Natural killer cell (primary cell): ENCODE measurements at regions not wholly inside any gene's neighbourhood (a gene's known extent, or its start where the extent isn't known, plus 50 kb on each side); places are given as distances from the start of the nearest gene placed in this dataset.
"Not testable (repeated sequence)": the region's sequence is repeated elsewhere in the genome, so short reads cannot be mapped to it uniquely, and the experiment has no call there.

Source experiments
- ATAC-seq, 3 donors: fragments of 150-1000 bp in 2 of 3; fragments of 200-7000 bp in 1 of 3; cut with Tn5 transposase; 1 replicate in 1 of 3; 2 replicates in 2 of 3; pipeline ENCODE4 v1.10.0; 2021; ENCODE audit warnings: mild to moderate bottlenecking in 2 of 3, moderate library complexity in 2 of 3
- DNase-seq, 2 donors: peaks; one replicate each; pipeline versions ENCODE4 v3.0.0 to v3.0.0-alpha.2; 2013 to 2021; ENCODE audit warnings: mixed read lengths in 1 of 2
- H3K27ac ChIP-seq: one replicate; pipeline ENCODE4 v1.5.1; 2013; ENCODE audit warnings: mild to moderate bottlenecking, low read length
- H3K27me3 ChIP-seq: one replicate; pipeline ENCODE4 v1.6.1; 2013; ENCODE audit warnings: low read length; ENCODE audit not compliant: control insufficient read depth, insufficient read depth
- H3K36me3 ChIP-seq: one replicate; pipeline ENCODE4 v1.6.1; 2013; ENCODE audit warnings: low read length; ENCODE audit not compliant: control insufficient read depth, insufficient read depth
- H3K4me1 ChIP-seq: one replicate; pipeline ENCODE4 v1.6.1; 2013; ENCODE audit warnings: low read length; ENCODE audit not compliant: control insufficient read depth, insufficient read depth
- H3K4me3 ChIP-seq: one replicate; pipeline ENCODE4 v1.5.1; 2013; ENCODE audit warnings: low read length
- H3K9me3 ChIP-seq: one replicate; pipeline ENCODE4 v1.6.1; 2013; ENCODE audit warnings: low read length; ENCODE audit not compliant: control insufficient read depth, insufficient read depth
- H3K27ac Mint-ChIP-seq, 2 donors: one replicate each; pipeline ENCODE4 v1.8.0; 2022; ENCODE audit warnings: mild to moderate bottlenecking in 2 of 2, mixed read lengths in 2 of 2, moderate library complexity in 1 of 2
- H3K27me3 Mint-ChIP-seq, 2 donors: one replicate each; pipeline ENCODE4 v1.8.0; 2022; ENCODE audit warnings: low read depth in 2 of 2, mixed read lengths in 2 of 2
- H3K36me3 Mint-ChIP-seq: one replicate; pipeline ENCODE4 v1.8.0; 2022; ENCODE audit warnings: mixed read lengths
- H3K4me1 Mint-ChIP-seq, 2 donors: one replicate each; pipeline ENCODE4 v1.8.0; 2022; ENCODE audit warnings: mixed read lengths in 2 of 2
- H3K4me3 Mint-ChIP-seq: one replicate; pipeline ENCODE4 v1.8.0; 2022; ENCODE audit warnings: mild to moderate bottlenecking, moderate library complexity, mixed read lengths
- H3K9me3 Mint-ChIP-seq, 2 donors: one replicate each; pipeline ENCODE4 v1.8.0; 2022; ENCODE audit warnings: mixed read lengths in 2 of 2
- CTCF ChIP-seq: fragments of 200-600 bp; IDR thresholded peaks from one replicate; pipeline ENCODE4 v1.8.0; 2022; ENCODE audit warnings: antibody characterized with exemption
- WGBS: methylation state at CpG from one replicate; pipeline ENCODE4 v1.1.7; 2013; ENCODE audit warnings: missing lambda C conversion rate; ENCODE audit not compliant: insufficient coverage; 5-methylcytosine and 5-hydroxymethylcytosine counted together
- intact Hi-C: fragments of 100-400 bp; cut with micrococcal nuclease; formaldehyde crosslinking; loops from one replicate; pipeline ENCODE4 v1.14.2; 2022

GRCh38 chrX:76774912-76775311 lies 347.4 kb downstream of the MAGEE1 start:
- H3K4me1 ChIP-seq, H3K4me3 Mint-ChIP-seq, H3K27ac Mint-ChIP-seq, H3K27me3 Mint-ChIP-seq, intact Hi-C loops, H3K36me3 ChIP-seq, H3K4me1 Mint-ChIP-seq, DNase-seq, H3K4me3 ChIP-seq, ATAC-seq, H3K27me3 ChIP-seq, H3K27ac ChIP-seq, H3K36me3 Mint-ChIP-seq, H3K9me3 ChIP-seq: not testable (repeated sequence)
- peaks cover 2 to 10% of the 10 kb centered on the region in 2 donors for H3K9me3 Mint-ChIP-seq
- WGBS, result 100% methylated on average over 1 of the region's 3 CpGs

DNA sequence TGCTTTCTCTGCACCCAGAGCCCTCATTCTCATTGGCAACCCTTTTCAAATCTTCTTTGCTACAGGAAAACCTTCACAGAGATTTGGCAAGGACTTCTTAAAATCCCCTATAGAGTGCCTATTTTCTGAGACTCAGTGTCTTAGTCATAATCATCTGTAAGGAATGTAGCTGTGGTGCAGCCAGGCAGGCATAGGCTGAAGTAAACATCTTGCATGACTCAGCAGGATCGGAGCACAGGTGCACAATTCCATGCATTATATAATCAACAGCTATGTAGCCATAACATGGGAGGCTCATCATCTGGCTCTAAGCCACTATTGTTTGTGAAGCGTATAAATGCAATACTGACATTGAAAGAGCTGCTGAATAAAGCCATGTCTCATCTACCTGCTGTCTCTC lies 368.8 kb downstream of the MAGEE1 start:
- Histone ChIP-seq H3K27ac (no peak overlapping the region), H3K4me3 (no peak overlapping the region), H3K27me3 (no peaks in the 10 kb centered on the region), H3K9me3 (no peaks in the 10 kb centered on the region), H3K36me3 (no peaks in the 10 kb centered on the region), H3K4me1 (no peaks in the 10 kb centered on the region)
- Mint-ChIP-seq H3K27ac (no peak overlapping the region), H3K4me3 (no peak overlapping the region), H3K9me3 (peaks cover 0 to 2% of the 10 kb centered on the region in 2 donors), H3K27me3 (no peaks in the 10 kb centered on the region), H3K4me1 (no peaks in the 10 kb centered on the region), H3K36me3 (no peaks in the 10 kb centered on the region)
- no CpG with 5 or more reads among the region's 2 CpGs for WGBS
- no peak for DNase-seq
- intact Hi-C loops, result no loop called here
- no peak for TF ChIP-seq CTCF
- ATAC-seq, result no peak

DNA sequence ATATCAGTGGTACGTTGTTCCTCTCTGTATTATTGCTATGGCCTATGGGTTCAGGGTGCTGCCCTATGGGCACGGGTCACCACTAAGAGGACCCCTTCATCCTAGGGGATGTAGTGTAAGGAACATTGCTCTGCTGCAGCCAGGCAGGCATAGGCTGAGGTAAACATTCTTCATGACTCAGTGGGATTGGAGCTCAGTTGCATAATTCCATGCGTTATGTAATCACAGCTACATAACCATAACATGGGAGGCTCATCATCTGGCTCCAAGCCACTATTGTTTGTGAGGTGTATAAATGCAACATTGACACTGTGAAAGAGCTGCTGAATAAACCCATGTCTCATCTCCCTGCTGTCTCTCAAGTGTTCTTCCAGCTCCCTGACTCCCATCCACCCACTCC lies 375.2 kb downstream of the MAGEE1 start:
- Mint-ChIP-seq H3K4me3 (no peak overlapping the region), H3K27ac (no peak overlapping the region), H3K9me3 (peaks cover 0 to 3% of the 10 kb centered on the region in 2 donors), H3K27me3 (no peaks in the 10 kb centered on the region), H3K4me1 (no peaks in the 10 kb centered on the region), H3K36me3 (no peaks in the 10 kb centered on the region)
- TF ChIP-seq CTCF, result no peak
- Histone ChIP-seq H3K27me3 (no peaks in the 10 kb centered on the region), H3K4me3 (no peak overlapping the region), H3K36me3 (no peaks in the 10 kb centered on the region), H3K27ac (no peak overlapping the region), H3K4me1 (no peaks in the 10 kb centered on the region), H3K9me3 (no peaks in the 10 kb centered on the region)
- WGBS, result 89% methylated on average over 2 of the region's 3 CpGs
- intact Hi-C loops, result no loop called here
- no peak for ATAC-seq
- DNase-seq, result no peak

DNA sequence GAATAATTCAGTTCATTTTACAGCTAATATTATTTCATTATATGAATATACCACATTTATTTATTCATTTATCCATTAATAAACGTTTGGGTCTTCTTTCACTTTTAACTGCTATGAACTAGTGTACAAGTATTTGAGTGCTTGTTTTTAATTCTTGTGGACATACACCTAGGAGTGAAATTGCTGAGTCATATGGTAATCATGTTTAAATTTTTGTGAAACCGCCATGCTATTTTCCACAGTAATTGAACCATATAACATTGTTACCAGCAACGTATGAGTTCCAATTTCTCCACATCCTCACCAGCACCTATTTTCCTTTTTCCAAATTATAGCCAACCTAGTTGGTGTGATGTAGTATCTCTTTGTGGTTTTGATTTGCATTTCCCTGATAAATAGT lies 388.2 kb downstream of the MAGEE1 start:
- DNase-seq, result no peak
- ATAC-seq, result no peak
- Histone ChIP-seq H3K4me1 (no peaks in the 10 kb centered on the region), H3K27ac (no peak overlapping the region), H3K27me3 (no peaks in the 10 kb centered on the region), H3K9me3 (no peaks in the 10 kb centered on the region), H3K36me3 (no peaks in the 10 kb centered on the region), H3K4me3 (no peak overlapping the region)
- intact Hi-C loops, result no loop called here
- Mint-ChIP-seq H3K27me3 (no peaks in the 10 kb centered on the region), H3K9me3 (no peaks in the 10 kb centered on the region), H3K36me3 (no peaks in the 10 kb centered on the region), H3K4me3 (no peak overlapping the region), H3K27ac (no peak overlapping the region), H3K4me1 (no peaks in the 10 kb centered on the region)
- no CpG with 5 or more reads among the region's 3 CpGs for WGBS
- no peak for TF ChIP-seq CTCF

GRCh38 chrX:76817279-76817678 lies 389.8 kb downstream of the MAGEE1 start:
- WGBS, result no CpG with 5 or more reads among the region's 1 CpG
- H3K9me3 ChIP-seq, H3K27me3 ChIP-seq, H3K27ac Mint-ChIP-seq, intact Hi-C loops, H3K36me3 ChIP-seq, DNase-seq, H3K27ac ChIP-seq, H3K4me1 ChIP-seq, H3K9me3 Mint-ChIP-seq, H3K36me3 Mint-ChIP-seq, H3K4me3 ChIP-seq, H3K4me3 Mint-ChIP-seq, ATAC-seq, H3K27me3 Mint-ChIP-seq, H3K4me1 Mint-ChIP-seq: not testable (repeated sequence)
